Hepatocyte (in vitro differentiated cells): ENCODE measurements at regions not wholly inside any gene's neighbourhood (a gene's known extent, or its start where the extent isn't known, plus 50 kb on each side); places are given as distances from the start of the nearest gene placed in this dataset.

Experiments
- DNase-seq: peaks from one replicate; pipeline ENCODE4 v3.0.0-alpha.2; 2016; ENCODE audit warnings: low spot score
- H2AFZ ChIP-seq: fragments of 200-600 bp; sonication (generic); 2 replicates; pipeline ENCODE4 v1.6.0; 2016; ENCODE audit warnings: antibody characterized with exemption, mild to moderate bottlenecking
- H3K27ac ChIP-seq: fragments of 200-600 bp; sonication (generic); 2 replicates; pipeline ENCODE4 v1.5.1; 2016; ENCODE audit warnings: mild to moderate bottlenecking
- H3K27me3 ChIP-seq: fragments of 200-600 bp; sonication (generic); 2 replicates; pipeline ENCODE4 v1.6.1; 2016
- H3K36me3 ChIP-seq: fragments of 200-600 bp; sonication (generic); replicated peaks from 2 replicates; pipeline ENCODE4 v1.5.1; 2016; ENCODE audit warnings: low read depth; ENCODE audit not compliant: insufficient read depth
- H3K4me1 ChIP-seq: fragments of 200-600 bp; sonication (generic); 2 replicates; pipeline ENCODE4 v1.5.1; 2016; ENCODE audit warnings: mild to moderate bottlenecking, moderate library complexity; ENCODE audit not compliant: insufficient read depth
- H3K4me2 ChIP-seq: fragments of 200-600 bp; sonication (generic); 2 replicates; pipeline ENCODE4 v1.6.0; 2016
- H3K4me3 ChIP-seq: fragments of 200-600 bp; sonication (generic); 2 replicates; pipeline ENCODE4 v1.5.1; 2016; ENCODE audit warnings: mild to moderate bottlenecking
- H3K79me2 ChIP-seq: fragments of 200-600 bp; sonication (generic); 2 replicates; pipeline ENCODE4 v1.6.0; 2017; ENCODE audit warnings: mild to moderate bottlenecking
- H3K9me2 ChIP-seq: fragments of 200-600 bp; sonication (generic); replicated peaks from 2 replicates; pipeline ENCODE4 v1.6.0; 2017; ENCODE audit warnings: mild to moderate bottlenecking; ENCODE audit not compliant: insufficient read depth
- H3K9me3 ChIP-seq: fragments of 200-600 bp; sonication (generic); 2 replicates; pipeline ENCODE4 v1.5.1; 2016; ENCODE audit warnings: low read depth, mild to moderate bottlenecking
- H4K20me1 ChIP-seq: fragments of 200-600 bp; sonication (generic); 2 replicates; pipeline ENCODE4 v1.6.0; 2016; ENCODE audit warnings: mild to moderate bottlenecking; ENCODE audit not compliant: insufficient read depth, poor library complexity, severe bottlenecking
- EZH2 ChIP-seq: fragments of 200-600 bp; sonication (generic); IDR thresholded peaks from 2 replicates; pipeline ENCODE4 v1.6.1; 2016; ENCODE audit warnings: antibody characterized with exemption, mild to moderate bottlenecking, borderline replicate concordance
- EZH2phosphoT487 ChIP-seq: fragments of 200-600 bp; sonication (generic); IDR thresholded peaks from one replicate; pipeline ENCODE4 v1.6.1; 2018; ENCODE audit warnings: antibody characterized with exemption, mild to moderate bottlenecking, low read depth, moderate library complexity; ENCODE audit not compliant: unreplicated experiment, severe bottlenecking
- WGBS: methylation state at CpG from one replicate; pipeline ENCODE4 v1.1.6; 2016; ENCODE audit warnings: low lambda C conversion rate; ENCODE audit errors: missing lambda C conversion rate; 5-methylcytosine and 5-hydroxymethylcytosine counted together
- TF ChIP-seq, protein P1 (sequence below): fragments of 200-600 bp; sonication (generic); IDR thresholded peaks from 2 replicates; pipeline ENCODE4 v1.5.1; 2016; ENCODE audit warnings: antibody characterized with exemption, mild to moderate bottlenecking; ENCODE audit not compliant: poor library complexity

DNA sequence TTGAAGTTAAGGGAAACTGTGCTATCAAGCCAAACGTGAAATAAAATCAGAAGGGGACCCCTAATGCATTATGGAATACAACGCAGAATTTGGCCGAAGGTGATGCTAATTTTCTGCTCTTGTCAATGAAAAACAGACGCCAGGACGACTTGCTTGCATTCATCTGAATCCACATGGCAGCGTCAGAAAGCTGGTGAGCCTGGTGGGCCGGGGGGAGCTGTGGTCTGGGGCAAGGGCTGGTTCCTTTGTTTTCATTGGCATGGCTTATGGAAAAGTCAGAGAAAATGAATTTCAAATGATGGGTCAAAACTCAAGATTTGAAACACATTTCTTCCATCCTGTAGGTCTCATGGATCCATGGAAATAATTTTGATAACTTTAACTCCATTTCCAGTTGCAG, 86.4 kb upstream of the RUNX1 start:
- no peak overlapping the region for H2AFZ ChIP-seq

DNA sequence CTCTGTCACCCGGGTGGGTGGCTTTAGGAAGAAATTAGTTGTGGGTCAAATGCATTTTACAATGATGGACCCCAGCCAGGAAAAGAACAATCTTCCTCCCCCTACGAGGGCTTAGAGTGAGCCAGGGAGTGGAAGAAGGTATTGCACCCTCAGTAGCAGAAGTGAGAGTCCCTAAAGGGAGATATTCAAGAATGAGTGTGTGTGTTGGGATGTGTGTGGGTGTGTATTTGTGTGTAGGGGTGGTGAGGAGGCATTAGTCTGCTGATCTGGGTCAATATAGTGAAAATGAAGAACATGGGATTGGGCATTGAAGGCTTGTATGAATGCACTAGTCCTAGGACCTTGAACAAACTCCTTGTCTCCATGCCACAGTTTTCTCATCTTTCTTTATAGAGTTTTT, 85.2 kb upstream of the RUNX1 start:
- H3K9me2 ChIP-seq: no peaks in the 10 kb centered on the region
- 85% methylated on average over 2 of the region's 2 CpGs for WGBS
- TF ChIP-seq EZH2: no peak
- TF ChIP-seq, protein P1, sequence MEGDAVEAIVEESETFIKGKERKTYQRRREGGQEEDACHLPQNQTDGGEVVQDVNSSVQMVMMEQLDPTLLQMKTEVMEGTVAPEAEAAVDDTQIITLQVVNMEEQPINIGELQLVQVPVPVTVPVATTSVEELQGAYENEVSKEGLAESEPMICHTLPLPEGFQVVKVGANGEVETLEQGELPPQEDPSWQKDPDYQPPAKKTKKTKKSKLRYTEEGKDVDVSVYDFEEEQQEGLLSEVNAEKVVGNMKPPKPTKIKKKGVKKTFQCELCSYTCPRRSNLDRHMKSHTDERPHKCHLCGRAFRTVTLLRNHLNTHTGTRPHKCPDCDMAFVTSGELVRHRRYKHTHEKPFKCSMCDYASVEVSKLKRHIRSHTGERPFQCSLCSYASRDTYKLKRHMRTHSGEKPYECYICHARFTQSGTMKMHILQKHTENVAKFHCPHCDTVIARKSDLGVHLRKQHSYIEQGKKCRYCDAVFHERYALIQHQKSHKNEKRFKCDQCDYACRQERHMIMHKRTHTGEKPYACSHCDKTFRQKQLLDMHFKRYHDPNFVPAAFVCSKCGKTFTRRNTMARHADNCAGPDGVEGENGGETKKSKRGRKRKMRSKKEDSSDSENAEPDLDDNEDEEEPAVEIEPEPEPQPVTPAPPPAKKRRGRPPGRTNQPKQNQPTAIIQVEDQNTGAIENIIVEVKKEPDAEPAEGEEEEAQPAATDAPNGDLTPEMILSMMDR: no peak
- no peak for TF ChIP-seq EZH2phosphoT487

More for the DNA sequence above, 86.4 kb upstream of the RUNX1 start:
- Histone ChIP-seq H3K9me2 (no peaks in the 10 kb centered on the region), H3K4me3 (no peak overlapping the region), H3K36me3 (no peaks in the 10 kb centered on the region), H4K20me1 (no peaks in the 10 kb centered on the region), H3K79me2 (no peaks in the 10 kb centered on the region), H3K9me3 (no peaks in the 10 kb centered on the region), H3K27me3 (no peaks in the 10 kb centered on the region), H3K4me1 (peaks cover 13% of the 10 kb centered on the region), H3K4me2 (no peak overlapping the region), H3K27ac (peak overlapping the region; percentile 96)
- DNase-seq: no peak
- 69% methylated on average over 7 of the region's 7 CpGs for WGBS
- no peak for TF ChIP-seq EZH2
- TF ChIP-seq EZH2phosphoT487: no peak
- TF ChIP-seq, protein P1: no peak

DNA sequence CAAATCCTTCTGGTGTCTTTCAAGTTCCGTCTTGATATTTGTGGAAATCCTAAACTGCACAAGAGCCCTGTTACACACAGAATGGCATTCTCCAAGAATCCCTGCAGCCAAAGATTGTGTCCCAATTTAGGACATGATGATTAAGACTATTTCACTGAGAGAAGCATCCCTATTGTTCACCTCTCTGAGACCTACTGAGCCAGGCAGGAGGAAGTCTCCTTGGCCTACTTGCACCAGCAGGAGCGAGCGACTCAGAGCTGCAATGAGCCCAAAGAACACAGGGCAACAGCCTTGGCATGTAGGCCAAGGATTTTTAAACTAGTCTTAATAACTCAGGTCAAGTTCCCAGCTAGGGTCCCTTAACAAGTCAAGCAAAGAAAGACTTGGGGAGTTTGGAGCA, 79.4 kb upstream of the RUNX1 start:
- H3K4me3 ChIP-seq: no peak overlapping the region
- no peak overlapping the region for H3K4me2 ChIP-seq
- H4K20me1 ChIP-seq: no peaks in the 10 kb centered on the region
- no peaks in the 10 kb centered on the region for H3K27me3 ChIP-seq
- H3K36me3 ChIP-seq: no peaks in the 10 kb centered on the region
- H3K27ac ChIP-seq: no peak overlapping the region
- 98% methylated on average over 3 of the region's 3 CpGs for WGBS
- H3K9me2 ChIP-seq: no peaks in the 10 kb centered on the region
- TF ChIP-seq EZH2 (no peak), EZH2phosphoT487 (no peak)
- TF ChIP-seq, protein P1: no peak
- no peaks in the 10 kb centered on the region for H3K79me2 ChIP-seq
- no peak for DNase-seq
- no peaks in the 10 kb centered on the region for H3K9me3 ChIP-seq
- H3K4me1 ChIP-seq: no peaks in the 10 kb centered on the region
- H2AFZ ChIP-seq: no peak overlapping the region

More for the DNA sequence above, 85.2 kb upstream of the RUNX1 start:
- Histone ChIP-seq H2AFZ (no peak overlapping the region), H3K9me3 (no peaks in the 10 kb centered on the region), H3K36me3 (no peaks in the 10 kb centered on the region), H3K27me3 (no peaks in the 10 kb centered on the region), H3K4me3 (no peak overlapping the region), H3K27ac (no peak overlapping the region), H3K79me2 (no peaks in the 10 kb centered on the region), H4K20me1 (no peaks in the 10 kb centered on the region), H3K4me1 (peaks cover 13% of the 10 kb centered on the region), H3K4me2 (no peak overlapping the region)
- DNase-seq: no peak

DNA sequence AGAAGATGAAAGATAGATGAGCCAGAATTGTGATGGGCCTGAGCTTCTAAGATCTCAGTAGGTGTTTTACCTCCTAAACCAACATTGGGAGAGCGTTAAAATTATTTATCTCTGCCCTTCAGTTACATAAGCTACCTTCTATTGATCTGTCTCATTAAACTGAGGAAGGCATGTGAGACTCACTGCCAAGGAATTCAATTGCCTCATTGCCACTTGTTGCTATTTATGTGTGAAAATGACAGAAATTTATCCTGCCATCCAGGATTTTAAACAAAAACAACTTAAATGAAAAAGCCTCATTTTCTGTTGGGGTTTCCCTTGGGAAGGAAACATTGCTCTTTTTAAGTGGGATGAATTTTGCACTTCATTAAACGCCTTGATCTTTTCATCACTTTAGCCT, 78.7 kb upstream of the RUNX1 start:
- no peak for DNase-seq
- 76% methylated on average over 2 of the region's 2 CpGs for WGBS
- Histone ChIP-seq H3K27ac (no peak overlapping the region), H2AFZ (no peak overlapping the region), H3K36me3 (no peaks in the 10 kb centered on the region), H3K9me2 (no peaks in the 10 kb centered on the region), H3K4me1 (no peaks in the 10 kb centered on the region), H3K4me2 (no peak overlapping the region), H4K20me1 (no peaks in the 10 kb centered on the region), H3K79me2 (no peaks in the 10 kb centered on the region), H3K9me3 (no peaks in the 10 kb centered on the region), H3K4me3 (no peak overlapping the region), H3K27me3 (no peaks in the 10 kb centered on the region)
- TF ChIP-seq, protein P1: no peak
- TF ChIP-seq EZH2phosphoT487 (no peak), EZH2 (no peak)
